NCI-H345 treated with DMSO at 0.1 percent for 48 hours (cell line): ENCODE measurements at regions not wholly inside any gene's neighbourhood (a gene's known extent, or its start where the extent isn't known, plus 50 kb on each side); places are given as distances from the start of the nearest gene placed in this dataset.
"Not testable (repeated sequence)": the region's sequence is repeated elsewhere in the genome, so short reads cannot be mapped to it uniquely, and the experiment has no call there.

Experiments used
- DNase-seq: peaks from one replicate; lab custom pipeline; 2025; ENCODE audit not compliant: unreplicated experiment; lab: John Stamatoyannopoulos, UW

GRCh38 chr3:72081471-72082185 is 296.7 kb upstream of the PROK2 start:
- DNase-seq, result no peak

- no peak for DNase-seq
These were observed 295.9 kb upstream of the PROK2 start for GRCh38 chr3:72080800-72081199.

GRCh38 chr3:72080095-72080494 is 295.1 kb upstream of the PROK2 start:
- DNase-seq, result no peak

DNA sequence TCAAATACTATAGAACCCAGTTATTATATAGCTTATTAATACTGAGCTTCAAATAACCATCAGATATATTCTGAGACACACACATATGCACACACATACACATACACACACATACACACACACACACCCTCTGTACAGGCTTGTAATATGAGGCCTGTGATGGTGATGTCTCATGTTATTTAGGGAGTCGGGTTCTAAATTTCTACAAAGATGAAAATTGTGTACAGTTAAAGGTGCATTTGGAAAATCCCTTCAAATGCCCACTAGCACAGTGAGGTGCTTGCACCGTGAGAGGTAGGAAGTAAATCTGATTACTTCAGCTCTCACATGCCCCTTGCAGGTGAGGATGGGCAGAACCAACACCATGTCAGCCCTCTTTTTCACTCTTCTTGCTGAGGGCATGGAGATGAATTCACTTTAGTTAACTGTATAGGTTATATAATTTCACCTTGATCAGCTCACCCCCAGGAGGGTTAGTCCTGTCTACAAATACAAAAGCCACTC is 294.5 kb upstream of the PROK2 start:
- no peak for DNase-seq

DNA sequence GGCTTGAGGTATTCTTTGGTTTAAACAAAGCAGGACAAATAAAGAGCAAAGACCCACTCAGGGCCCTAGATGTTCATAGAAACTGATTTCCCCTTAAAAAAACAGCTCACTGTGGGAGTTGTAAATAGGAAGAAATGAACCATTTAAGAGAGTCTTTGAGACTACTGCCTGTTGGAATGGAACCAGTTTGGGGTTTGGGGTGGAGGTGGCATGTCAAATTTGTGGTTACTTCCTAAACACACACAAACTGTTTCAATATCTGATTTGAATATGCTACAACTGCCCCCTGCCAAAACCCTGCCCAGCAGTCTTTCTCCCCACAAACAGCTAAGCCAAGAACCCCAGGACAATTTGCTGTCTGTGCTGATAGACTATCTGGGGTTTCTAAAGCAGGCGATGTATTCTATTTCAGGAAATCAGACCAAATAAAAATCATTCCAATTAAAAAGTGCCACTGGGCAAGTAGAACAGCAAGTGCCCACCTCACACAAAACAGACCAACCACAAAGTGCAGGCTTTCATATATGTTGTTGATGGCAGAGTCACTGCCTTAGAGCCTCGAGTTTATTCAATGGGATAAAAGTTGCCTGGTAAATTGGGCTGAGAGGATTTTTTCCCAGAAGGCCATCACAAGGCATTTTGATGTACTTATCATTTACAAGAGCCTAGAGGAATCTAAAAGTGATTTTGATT is 293.9 kb upstream of the PROK2 start:
- DNase-seq, result no peak

GRCh38 chr3:72077473-72078259 is 292.7 kb upstream of the PROK2 start:
- DNase-seq, result no peak

- DNase-seq, result not testable (repeated sequence)
These were observed 290.9 kb upstream of the PROK2 start for GRCh38 chr3:72075848-72076247.

GRCh38 chr3:72071624-72072023 is 286.7 kb upstream of the PROK2 start:
- no peak for DNase-seq

- no peak for DNase-seq
These were observed 285.1 kb upstream of the PROK2 start for GRCh38 chr3:72070005-72070404.

DNA sequence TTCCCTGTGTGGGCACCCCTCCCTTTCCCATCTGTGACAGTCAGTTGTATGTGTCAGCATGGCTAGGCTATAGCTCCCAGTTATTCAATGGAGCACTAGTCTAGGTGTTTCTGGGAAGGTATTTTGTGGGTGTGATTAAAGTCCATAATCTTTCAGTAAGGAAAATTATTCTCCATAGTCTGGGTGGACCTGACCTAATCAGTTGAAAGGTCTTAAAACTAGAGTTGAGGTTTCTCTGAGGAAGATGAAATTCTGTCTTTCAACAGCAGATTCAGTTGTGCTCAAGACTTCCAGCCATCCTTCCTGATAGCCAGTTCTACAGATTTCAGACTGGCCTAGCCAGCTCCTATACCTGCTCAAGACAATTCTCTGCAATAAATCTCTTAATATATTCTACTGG is 284.6 kb upstream of the PROK2 start:
- no peak for DNase-seq

DNA sequence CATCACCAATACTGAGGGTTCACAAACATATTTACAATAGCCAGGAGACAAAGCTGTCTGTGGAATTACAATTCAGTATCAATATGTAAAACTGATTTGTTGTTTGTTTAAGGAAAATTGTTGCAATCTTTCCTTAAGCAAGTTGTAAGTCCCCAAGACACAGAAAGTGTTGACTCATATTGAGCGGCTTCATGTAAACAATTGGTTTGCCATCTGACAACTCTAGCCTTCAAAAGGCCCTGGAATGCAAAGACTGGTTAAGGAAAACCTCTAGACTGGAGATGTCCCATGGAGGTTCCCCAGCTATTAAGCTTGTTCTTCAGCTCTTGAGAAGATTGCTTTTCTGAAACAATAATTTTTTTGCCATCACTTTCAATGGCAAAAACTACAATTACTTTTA is 283.7 kb upstream of the PROK2 start:
- DNase-seq, result no peak

- DNase-seq, result no peak
These were observed 282.8 kb upstream of the PROK2 start for GRCh38 chr3:72067721-72068120.

GRCh38 chr3:72065872-72066641 is 281.1 kb upstream of the PROK2 start:
- DNase-seq, result no peak

GRCh38 chr3:72065236-72065635 is 280.3 kb upstream of the PROK2 start:
- no peak for DNase-seq

GRCh38 chr3:72064727-72065126 is 279.8 kb upstream of the PROK2 start:
- not testable (repeated sequence) for DNase-seq

DNA sequence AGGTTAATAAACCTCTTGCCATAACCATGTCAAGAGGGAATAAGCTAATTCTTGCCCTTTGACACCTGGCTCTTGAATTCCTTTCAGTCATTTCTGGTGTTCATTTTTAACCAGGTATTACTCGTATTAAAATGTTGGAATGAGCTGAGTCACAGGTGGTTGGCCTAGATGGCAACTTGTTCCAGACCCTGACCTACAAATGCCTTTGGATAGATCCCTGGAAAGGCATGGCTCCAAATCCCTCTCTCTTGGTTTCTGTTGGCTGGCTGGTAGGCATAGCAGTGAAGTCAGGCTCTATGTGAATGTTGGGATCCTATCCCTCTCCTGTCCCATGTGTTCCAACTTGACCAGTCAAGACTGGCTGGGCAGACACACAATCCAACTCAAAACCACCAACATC is 277.1 kb upstream of the PROK2 start:
- DNase-seq, result no peak

GRCh38 chr3:72060447-72061034 is 275.6 kb upstream of the PROK2 start:
- DNase-seq, result no peak

GRCh38 chr3:72058493-72059081 is 273.6 kb upstream of the PROK2 start:
- no peak for DNase-seq

GRCh38 chr3:72055436-72055835 is 270.5 kb upstream of the PROK2 start:
- no peak for DNase-seq

DNA sequence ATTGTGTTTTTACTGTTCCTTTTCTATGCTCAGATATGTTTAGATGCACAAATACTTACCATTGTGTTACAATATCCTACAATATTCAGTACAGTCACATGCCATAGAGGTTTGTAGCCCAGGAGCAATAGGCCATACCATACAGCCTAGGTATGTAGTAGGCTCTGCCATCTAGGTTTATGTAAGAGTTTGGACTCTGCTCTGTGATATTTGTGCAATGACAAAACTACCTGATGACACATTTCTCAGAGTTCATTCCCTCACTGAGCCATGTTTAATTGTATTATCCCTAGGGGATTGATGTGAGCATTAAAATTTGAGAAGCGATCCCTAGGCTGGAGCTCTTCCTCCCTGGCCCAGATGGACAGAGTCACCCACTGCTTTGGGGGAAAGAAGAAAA is 270.0 kb upstream of the PROK2 start:
- DNase-seq, result no peak
